IPS-18a (cell line): ENCODE measurements at regions not wholly inside any gene's neighbourhood (a gene's known extent, or its start where the extent isn't known, plus 50 kb on each side); places are given as distances from the start of the nearest gene placed in this dataset.

ENCODE experiments used
- H3K27ac ChIP-seq: one replicate; pipeline ENCODE4 v1.5.1; 2013; ENCODE audit warnings: low read length
- H3K27me3 ChIP-seq: one replicate; pipeline ENCODE4 v1.6.1; 2013; ENCODE audit warnings: mild to moderate bottlenecking, low read length; ENCODE audit not compliant: control insufficient read depth, insufficient read depth
- H3K36me3 ChIP-seq: one replicate; pipeline ENCODE4 v1.6.1; 2013; ENCODE audit warnings: low read depth, low read length; ENCODE audit not compliant: control insufficient read depth
- H3K4me1 ChIP-seq: one replicate; pipeline ENCODE4 v1.6.1; 2013; ENCODE audit warnings: low read depth, low read length; ENCODE audit not compliant: control insufficient read depth
- H3K4me3 ChIP-seq: one replicate; pipeline ENCODE4 v1.5.1; 2013; ENCODE audit warnings: low read length
- H3K9ac ChIP-seq: one replicate; pipeline ENCODE4 v1.6.1; 2013; ENCODE audit warnings: mild to moderate bottlenecking, low read length, moderate library complexity
- H3K9me3 ChIP-seq: one replicate; pipeline ENCODE4 v1.6.1; 2013; ENCODE audit warnings: low read depth, low read length; ENCODE audit not compliant: control insufficient read depth

DNA sequence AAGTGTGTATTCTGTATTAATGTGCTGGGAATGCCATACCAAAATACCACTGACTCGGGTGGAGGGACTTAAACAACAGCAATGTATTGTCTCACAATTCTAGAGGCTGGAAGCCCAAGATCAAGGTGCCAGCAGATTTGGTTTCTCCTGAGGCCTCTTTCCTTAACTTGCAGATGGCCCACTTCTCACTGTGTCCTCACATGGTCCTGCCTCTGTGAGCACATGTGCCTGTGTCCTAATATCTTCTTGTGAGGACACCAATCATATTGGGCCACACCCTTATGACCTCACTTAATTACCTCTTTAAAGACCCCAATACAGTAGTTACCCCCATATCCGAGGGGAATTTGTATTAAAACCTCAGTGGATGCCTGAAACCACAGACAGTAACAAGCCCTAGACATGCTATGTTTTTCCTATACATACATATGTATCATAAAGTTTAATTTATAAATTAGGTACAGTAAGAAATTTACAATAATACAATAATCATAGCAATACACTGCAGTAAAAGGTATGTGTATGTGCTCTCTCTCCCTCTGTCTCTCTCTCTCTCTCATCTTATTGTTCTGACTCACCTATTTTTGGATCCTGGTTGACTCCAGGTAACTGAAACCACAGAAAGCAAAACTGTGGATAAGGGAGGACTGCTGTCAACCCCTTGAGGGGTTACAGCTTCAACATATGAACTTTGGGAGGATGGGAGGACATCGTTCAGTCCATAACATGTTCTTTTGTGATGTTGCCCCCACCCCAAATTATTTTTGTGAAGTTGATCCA lies 174.3 kb downstream of the IRS2 start:
- Histone ChIP-seq H3K27ac (no peak overlapping the region), H3K4me3 (no peak overlapping the region), H3K27me3 (no peaks in the 10 kb centered on the region), H3K9me3 (no peaks in the 10 kb centered on the region), H3K9ac (no peak overlapping the region), H3K4me1 (peaks cover 5% of the 10 kb centered on the region), H3K36me3 (no peaks in the 10 kb centered on the region)

DNA sequence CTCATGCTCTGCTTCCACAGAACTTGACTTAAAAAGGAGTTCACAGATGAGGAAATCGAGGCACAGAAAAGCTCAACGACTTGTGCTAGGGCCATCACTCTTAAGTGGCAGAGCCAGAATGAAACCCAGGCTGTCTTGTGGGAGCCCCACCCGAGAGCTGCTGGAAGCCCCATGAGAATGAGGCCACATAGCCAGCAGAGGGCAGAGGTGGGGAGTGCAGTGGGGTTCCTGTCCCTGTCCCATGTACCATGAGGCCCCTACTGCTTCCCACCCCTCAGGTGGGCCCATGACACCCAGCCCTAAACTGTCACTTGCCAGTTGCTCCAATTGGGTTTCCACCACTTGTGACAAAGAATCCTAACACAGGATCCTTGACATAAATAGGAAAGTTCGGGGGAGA lies 175.9 kb downstream of the IRS2 start:
- H3K4me1 ChIP-seq, result no peaks in the 10 kb centered on the region
- H3K27me3 ChIP-seq, result no peaks in the 10 kb centered on the region
- no peaks in the 10 kb centered on the region for H3K36me3 ChIP-seq
- H3K9me3 ChIP-seq, result no peaks in the 10 kb centered on the region
- no peak overlapping the region for H3K4me3 ChIP-seq
- no peak overlapping the region for H3K27ac ChIP-seq
- no peak overlapping the region for H3K9ac ChIP-seq

DNA sequence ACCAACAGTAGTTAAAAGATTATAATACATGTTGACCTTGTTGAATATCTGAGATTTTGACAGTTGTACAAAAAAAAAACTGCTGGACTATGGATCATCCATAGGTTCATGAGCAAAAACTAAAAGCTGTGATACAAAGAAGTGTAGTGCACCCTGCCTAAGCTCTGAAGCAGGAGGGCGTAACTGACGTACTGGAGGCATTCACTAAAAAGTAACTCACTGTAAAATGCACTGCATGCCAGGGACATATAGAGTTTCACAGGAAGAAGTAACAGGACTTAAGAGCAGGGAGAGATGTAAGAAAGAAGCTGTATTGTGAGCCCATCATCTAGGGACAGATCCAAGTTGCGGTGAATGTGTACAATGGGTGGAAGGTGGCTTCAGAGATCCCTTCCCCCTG lies 177.9 kb downstream of the IRS2 start:
- Histone ChIP-seq H3K4me3 (no peak overlapping the region), H3K9me3 (no peaks in the 10 kb centered on the region), H3K4me1 (no peaks in the 10 kb centered on the region), H3K36me3 (no peaks in the 10 kb centered on the region), H3K27ac (no peak overlapping the region), H3K27me3 (no peaks in the 10 kb centered on the region), H3K9ac (no peak overlapping the region)

DNA sequence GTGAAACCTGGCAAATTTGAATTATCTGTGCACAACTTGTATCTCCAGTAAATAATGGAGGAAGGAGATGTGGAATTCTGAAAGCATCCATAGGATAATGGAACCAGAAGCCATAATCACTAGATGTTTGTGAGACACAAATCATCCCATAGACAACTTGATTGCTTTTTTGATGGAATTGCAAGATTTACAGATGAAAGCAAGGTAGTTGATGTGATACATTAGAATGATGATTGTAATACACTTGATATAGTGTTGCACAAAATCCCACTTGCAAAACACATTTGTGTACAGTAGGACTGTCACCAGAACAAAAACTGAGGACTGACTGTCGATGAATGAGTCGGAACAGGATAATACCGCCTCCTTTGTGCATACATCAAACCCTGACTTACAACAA lies 178.3 kb downstream of the IRS2 start:
- H3K36me3 ChIP-seq, result no peaks in the 10 kb centered on the region
- H3K9ac ChIP-seq, result no peak overlapping the region
- no peak overlapping the region for H3K27ac ChIP-seq
- H3K4me1 ChIP-seq, result no peaks in the 10 kb centered on the region
- H3K9me3 ChIP-seq, result no peaks in the 10 kb centered on the region
- H3K27me3 ChIP-seq, result no peaks in the 10 kb centered on the region
- no peak overlapping the region for H3K4me3 ChIP-seq

DNA sequence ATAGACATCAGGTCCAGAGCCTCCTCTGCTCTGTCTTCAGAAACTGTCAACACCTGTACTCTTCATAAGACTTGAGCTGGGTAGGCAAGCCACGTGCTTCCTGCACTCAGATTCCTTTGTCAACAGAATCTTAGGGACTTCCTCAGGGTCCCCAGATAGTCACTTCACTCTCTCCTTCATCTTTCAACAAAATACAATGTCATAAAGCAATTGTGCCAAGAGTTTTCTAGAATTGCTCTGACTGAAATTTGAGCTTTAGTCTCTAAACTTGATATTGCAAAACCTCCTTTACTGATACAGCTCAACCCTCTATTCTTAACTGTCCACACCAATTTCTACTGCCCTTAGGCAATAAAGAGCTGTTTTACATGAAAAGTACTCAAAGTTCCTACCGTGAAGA lies 179.9 kb downstream of the IRS2 start:
- Histone ChIP-seq H3K27ac (no peak overlapping the region), H3K4me3 (no peak overlapping the region), H3K27me3 (no peaks in the 10 kb centered on the region), H3K36me3 (no peaks in the 10 kb centered on the region), H3K9me3 (no peaks in the 10 kb centered on the region), H3K4me1 (no peaks in the 10 kb centered on the region), H3K9ac (no peak overlapping the region)

DNA sequence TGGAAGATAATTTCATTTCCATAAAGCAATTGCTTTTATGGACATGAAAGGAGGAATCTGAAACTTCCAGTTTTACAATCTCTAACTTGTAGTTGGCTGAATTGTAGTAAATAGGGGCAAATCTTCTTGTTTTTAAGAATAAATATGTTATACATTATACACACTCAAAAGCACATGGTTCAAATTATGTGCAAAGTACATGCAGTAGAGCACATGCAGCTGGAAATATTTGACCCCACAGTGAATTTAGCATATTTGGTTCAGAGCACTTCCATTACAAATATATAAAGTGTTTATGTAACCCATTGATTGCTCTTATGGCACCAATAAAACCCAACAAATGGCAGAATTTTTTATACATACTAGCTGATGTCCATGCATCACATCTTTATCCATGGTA lies 180.5 kb downstream of the IRS2 start:
- Histone ChIP-seq H3K4me1 (no peaks in the 10 kb centered on the region), H3K9me3 (no peaks in the 10 kb centered on the region), H3K27ac (no peak overlapping the region), H3K9ac (no peak overlapping the region), H3K36me3 (no peaks in the 10 kb centered on the region), H3K4me3 (no peak overlapping the region), H3K27me3 (no peaks in the 10 kb centered on the region)

DNA sequence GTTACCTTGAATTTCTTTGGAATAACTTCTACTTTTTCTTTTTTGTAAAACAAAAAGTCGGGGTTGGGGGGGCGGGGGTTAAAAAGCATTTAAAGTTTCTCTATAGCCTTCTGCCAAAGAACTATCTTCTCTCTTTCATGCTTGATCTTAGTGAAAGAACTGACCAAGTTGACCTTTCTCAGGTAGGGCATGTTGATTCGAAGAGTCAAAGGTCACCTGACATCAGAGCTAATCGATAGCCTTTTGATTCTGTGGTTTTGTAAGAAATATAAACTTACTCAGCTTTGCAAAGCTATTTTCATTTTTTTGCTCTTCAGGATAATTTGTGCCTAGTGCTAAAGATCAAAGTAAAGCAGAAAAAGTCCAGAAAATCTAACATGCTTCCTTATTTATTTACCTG lies 181.5 kb downstream of the IRS2 start:
- H3K9me3 ChIP-seq, result no peaks in the 10 kb centered on the region
- H3K36me3 ChIP-seq, result no peaks in the 10 kb centered on the region
- H3K4me1 ChIP-seq, result no peaks in the 10 kb centered on the region
- no peak overlapping the region for H3K9ac ChIP-seq
- H3K27me3 ChIP-seq, result no peaks in the 10 kb centered on the region
- no peak overlapping the region for H3K4me3 ChIP-seq
- no peak overlapping the region for H3K27ac ChIP-seq

DNA sequence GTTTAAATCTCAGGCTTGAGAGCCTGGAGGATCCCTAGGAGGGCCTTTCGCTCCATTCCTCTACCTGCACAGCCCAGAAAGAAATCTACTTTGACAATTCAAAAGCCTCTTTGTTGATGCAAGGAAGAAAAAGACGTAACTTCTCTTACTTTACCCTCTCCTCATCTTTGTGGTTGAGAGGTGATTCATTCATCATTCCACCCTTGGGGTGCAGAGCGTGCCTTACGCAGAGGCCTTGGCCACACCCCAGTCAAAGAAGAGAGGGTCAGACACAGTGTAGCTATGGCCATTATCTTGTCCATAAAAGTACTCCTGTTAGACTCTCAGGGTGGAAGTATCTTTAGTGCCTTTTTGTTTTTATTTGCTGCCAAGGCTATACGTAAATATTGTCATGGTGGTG lies 184.0 kb downstream of the IRS2 start:
- Histone ChIP-seq H3K4me3 (no peak overlapping the region), H3K27me3 (no peaks in the 10 kb centered on the region), H3K4me1 (no peaks in the 10 kb centered on the region), H3K9me3 (no peaks in the 10 kb centered on the region), H3K27ac (no peak overlapping the region), H3K36me3 (no peaks in the 10 kb centered on the region), H3K9ac (no peak overlapping the region)

DNA sequence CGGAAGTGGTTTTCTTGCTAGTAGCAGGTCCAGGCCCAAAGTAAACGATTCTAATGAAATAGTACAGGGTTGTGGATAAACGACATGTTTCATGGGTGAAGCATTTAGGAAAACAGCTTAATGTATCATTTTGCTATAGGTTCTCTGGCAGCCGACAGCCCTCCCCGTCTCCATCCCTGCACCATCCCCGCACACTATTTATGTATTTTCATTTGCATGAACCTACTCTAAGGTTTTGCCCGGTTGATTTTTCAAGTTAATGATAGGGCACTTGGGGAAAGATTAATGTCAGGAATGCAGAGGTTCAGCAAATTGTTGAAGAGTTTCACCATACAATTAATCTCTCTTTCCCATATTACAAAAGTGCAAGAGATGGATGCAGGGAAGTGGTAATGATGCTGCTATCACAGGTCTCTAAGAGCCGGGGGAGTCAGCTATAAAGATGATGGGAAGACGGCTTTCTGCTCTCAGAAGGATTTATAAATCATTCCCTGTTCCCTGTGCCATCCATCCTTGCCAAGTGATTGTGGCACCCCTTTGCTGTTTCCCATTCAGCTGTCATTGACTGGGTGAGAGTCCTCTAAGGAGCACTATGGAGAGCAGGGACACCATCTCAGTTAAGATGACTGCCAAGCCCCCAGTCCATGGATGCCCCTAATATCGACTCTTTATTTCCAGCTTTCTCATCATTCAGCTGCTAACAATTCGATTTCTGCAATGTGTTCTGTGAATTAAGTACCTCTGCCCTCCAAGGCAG lies 186.3 kb downstream of the IRS2 start:
- H3K27me3 ChIP-seq, result no peaks in the 10 kb centered on the region
- no peaks in the 10 kb centered on the region for H3K4me1 ChIP-seq
- no peaks in the 10 kb centered on the region for H3K36me3 ChIP-seq
- no peak overlapping the region for H3K9ac ChIP-seq
- H3K9me3 ChIP-seq, result no peaks in the 10 kb centered on the region
- H3K27ac ChIP-seq, result no peak overlapping the region
- H3K4me3 ChIP-seq, result no peak overlapping the region

DNA sequence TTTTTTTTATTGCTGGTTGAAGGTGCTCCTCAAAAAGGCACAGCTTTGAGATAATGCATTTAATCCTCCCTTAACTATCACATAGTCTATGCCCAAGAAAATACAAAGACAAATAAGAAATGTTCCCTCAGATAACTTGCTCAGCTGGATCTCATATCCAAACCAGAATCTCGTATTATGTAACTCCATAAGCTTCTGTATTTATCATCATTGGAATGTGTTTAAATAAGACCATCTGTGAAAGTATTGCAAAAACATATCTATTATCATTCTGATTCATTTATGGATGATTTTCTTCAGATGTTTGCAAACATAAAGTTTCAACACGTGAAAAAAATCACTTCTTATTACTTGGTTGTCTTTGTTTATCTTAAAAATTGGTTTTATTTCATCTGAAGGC lies 190.9 kb downstream of the IRS2 start:
- H3K9me3 ChIP-seq, result no peaks in the 10 kb centered on the region
- H3K4me3 ChIP-seq, result no peak overlapping the region
- no peaks in the 10 kb centered on the region for H3K27me3 ChIP-seq
- no peaks in the 10 kb centered on the region for H3K36me3 ChIP-seq
- no peak overlapping the region for H3K9ac ChIP-seq
- H3K27ac ChIP-seq, result no peak overlapping the region
- peaks cover 7% of the 10 kb centered on the region for H3K4me1 ChIP-seq

DNA sequence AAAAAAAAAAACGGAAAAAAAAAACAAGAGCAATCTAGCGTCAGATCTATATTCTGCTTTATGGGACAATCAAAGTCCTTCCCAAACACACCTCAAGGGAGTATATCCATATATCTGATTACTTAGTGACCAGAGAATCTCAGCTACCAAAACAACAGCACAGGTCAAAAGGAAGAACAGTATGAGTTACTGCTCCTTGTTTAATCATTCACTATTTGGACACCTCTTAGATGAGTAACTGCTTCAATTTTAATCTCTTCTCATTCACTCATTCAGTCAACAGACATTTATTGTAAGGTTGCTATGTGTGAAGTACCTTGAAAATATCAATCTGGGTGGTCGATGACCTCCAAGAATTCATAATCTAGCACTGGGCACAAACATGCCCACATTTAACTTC lies 193.2 kb downstream of the IRS2 start:
- H3K27me3 ChIP-seq, result no peaks in the 10 kb centered on the region
- no peak overlapping the region for H3K4me3 ChIP-seq
- no peaks in the 10 kb centered on the region for H3K9me3 ChIP-seq
- no peak overlapping the region for H3K9ac ChIP-seq
- H3K27ac ChIP-seq, result no peak overlapping the region
- H3K4me1 ChIP-seq, result peaks cover 7% of the 10 kb centered on the region
- H3K36me3 ChIP-seq, result no peaks in the 10 kb centered on the region

DNA sequence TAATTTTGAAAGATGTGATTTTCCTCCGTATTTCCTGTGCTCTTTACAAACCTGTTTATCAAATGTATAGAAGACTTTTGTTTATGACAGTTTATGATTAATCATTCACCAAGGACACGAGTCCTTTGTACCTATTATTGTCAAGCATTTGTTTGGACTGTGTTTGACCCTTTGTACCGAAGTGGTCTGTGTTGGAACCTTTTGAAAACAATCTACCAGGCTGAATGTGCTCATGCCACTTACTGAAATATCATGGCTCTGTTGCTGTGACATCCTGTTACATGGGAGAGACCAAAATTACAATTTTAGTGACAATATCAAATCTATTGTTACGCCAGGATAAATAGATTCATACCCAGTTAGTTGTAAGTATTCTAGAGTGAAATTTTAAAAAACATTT lies 193.6 kb downstream of the IRS2 start:
- Histone ChIP-seq H3K4me3 (no peak overlapping the region), H3K27ac (no peak overlapping the region), H3K27me3 (no peaks in the 10 kb centered on the region), H3K9ac (no peak overlapping the region), H3K36me3 (no peaks in the 10 kb centered on the region), H3K4me1 (peaks cover 7% of the 10 kb centered on the region), H3K9me3 (no peaks in the 10 kb centered on the region)
